ENCODE measurements at regions not wholly inside any gene's neighbourhood (a gene's known extent, or its start where the extent isn't known, plus 50 kb on each side); places are given as distances from the start of the nearest gene placed in this dataset.

- 60 to 73% methylated on average over 1 of the region's 1 CpG for WGBS, 2 donors (ENCODE audit: low coverage in 1 of 2)
- H3K36me3 ChIP-seq, result no peaks in the 10 kb centered on the region
- DNase-seq, result no peak
- TF ChIP-seq POLR2AphosphoS5 (IDR thresholded peaks at IDR 0.05), result no peak
- no peak for TF ChIP-seq POLR2A (IDR thresholded peaks at IDR 0.05)
- TF ChIP-seq, protein P1, sequence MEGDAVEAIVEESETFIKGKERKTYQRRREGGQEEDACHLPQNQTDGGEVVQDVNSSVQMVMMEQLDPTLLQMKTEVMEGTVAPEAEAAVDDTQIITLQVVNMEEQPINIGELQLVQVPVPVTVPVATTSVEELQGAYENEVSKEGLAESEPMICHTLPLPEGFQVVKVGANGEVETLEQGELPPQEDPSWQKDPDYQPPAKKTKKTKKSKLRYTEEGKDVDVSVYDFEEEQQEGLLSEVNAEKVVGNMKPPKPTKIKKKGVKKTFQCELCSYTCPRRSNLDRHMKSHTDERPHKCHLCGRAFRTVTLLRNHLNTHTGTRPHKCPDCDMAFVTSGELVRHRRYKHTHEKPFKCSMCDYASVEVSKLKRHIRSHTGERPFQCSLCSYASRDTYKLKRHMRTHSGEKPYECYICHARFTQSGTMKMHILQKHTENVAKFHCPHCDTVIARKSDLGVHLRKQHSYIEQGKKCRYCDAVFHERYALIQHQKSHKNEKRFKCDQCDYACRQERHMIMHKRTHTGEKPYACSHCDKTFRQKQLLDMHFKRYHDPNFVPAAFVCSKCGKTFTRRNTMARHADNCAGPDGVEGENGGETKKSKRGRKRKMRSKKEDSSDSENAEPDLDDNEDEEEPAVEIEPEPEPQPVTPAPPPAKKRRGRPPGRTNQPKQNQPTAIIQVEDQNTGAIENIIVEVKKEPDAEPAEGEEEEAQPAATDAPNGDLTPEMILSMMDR (IDR thresholded peaks at IDR 0.05), result no peak
- TF ChIP-seq EP300 (IDR thresholded peaks at IDR 0.05; ENCODE audit: low read depth), result no peak
- H3K27me3 ChIP-seq, result no peaks in the 10 kb centered on the region
- H3K27ac ChIP-seq, result no peak overlapping the region
- no peaks in the 10 kb centered on the region for H3K4me1 ChIP-seq
- H3K4me3 ChIP-seq, result no peak overlapping the region
- no peaks in the 10 kb centered on the region for H3K9me3 ChIP-seq
- in situ Hi-C loops (cut with MboI; ENCODE audit: low pct_ligation_motif_present in 1 of 4, low pct_unique_long_range_greater_than_20kb in 1 of 4, low sequenced_read_pairs in 3 of 4), result loop anchor here in 3 of 4 donors (25.0 kb wide), 1 partner anchor 689 kb away; no protein-coding TSS in a partner anchor
- intact Hi-C loops (cut with DNase I; ENCODE audit: low total_unique reads), result no loop called here
These were observed 538.5 kb upstream of the ADAMTS9 start for GRCh38 chr3:65226287-65226686.

DNA sequence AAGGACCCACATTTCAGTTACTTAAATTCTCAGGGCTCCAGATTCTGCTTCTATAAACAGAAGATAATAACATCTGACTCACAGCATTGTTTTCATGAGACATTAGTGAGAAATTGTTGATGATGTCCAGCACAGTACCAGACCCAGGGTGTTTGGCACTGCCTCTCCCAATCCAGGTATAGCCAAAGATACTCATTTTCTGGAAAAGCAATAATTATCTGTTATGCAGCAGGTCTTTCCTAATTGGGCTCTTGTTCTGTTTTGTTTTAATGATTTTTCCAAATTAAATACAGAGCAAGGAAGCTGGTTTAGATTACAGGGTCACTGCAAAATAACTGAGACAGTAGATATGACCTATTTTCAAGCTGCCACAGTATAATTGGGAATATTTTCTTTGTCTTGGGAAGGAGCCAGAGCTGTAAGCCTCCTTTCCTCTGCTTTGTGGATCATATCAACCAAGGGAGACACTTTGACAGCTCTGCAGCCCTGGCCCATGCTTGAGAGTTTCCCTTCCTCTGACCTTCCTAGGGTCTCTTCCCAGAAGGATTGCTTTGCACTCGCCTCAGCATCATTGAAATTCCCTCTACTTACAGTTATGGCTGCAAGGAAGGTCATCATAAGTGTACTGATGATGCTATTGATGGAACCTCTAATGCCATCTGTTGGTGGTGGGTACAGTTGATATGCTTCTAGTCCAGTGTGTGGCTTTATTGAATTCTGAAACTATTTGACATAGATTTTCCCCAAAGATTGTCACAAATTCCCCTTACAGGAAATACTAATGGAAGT lies 522.4 kb upstream of the ADAMTS9 start:
- DNase-seq, result no peak
- Histone ChIP-seq H3K4me3 (no peak overlapping the region), H3K36me3 (no peaks in the 10 kb centered on the region), H3K4me1 (no peaks in the 10 kb centered on the region), H3K27ac (no peak overlapping the region), H3K27me3 (no peaks in the 10 kb centered on the region), H3K9me3 (no peaks in the 10 kb centered on the region)
- in situ Hi-C loops (cut with MboI; ENCODE audit: low pct_ligation_motif_present in 1 of 4, low pct_unique_long_range_greater_than_20kb in 1 of 4, low sequenced_read_pairs in 3 of 4) (no loop called here), intact Hi-C loops (cut with DNase I; ENCODE audit: low total_unique reads) (no loop called here)
- WGBS, 2 donors (ENCODE audit: low coverage in 1 of 2), result 52% methylated on average over 1 of the region's 1 CpG; no CpG with 5 or more reads in 1 of the 2 donors
- TF ChIP-seq, protein P1 (IDR thresholded peaks at IDR 0.05), result no peak
- TF ChIP-seq POLR2AphosphoS5 (IDR thresholded peaks at IDR 0.05), result no peak
- TF ChIP-seq POLR2A (IDR thresholded peaks at IDR 0.05), result no peak
- TF ChIP-seq EP300 (IDR thresholded peaks at IDR 0.05; ENCODE audit: low read depth), result no peak

GRCh38 chr3:65202395-65202794 lies 514.6 kb upstream of the ADAMTS9 start:
- Histone ChIP-seq H3K4me1 (no peaks in the 10 kb centered on the region), H3K9me3 (no peaks in the 10 kb centered on the region), H3K36me3 (no peaks in the 10 kb centered on the region), H3K27me3 (no peaks in the 10 kb centered on the region), H3K4me3 (no peak overlapping the region), H3K27ac (no peak overlapping the region)
- TF ChIP-seq EP300 (IDR thresholded peaks at IDR 0.05; ENCODE audit: low read depth) (no peak), POLR2A (IDR thresholded peaks at IDR 0.05) (no peak), POLR2AphosphoS5 (IDR thresholded peaks at IDR 0.05) (no peak)
- TF ChIP-seq, protein P1 (IDR thresholded peaks at IDR 0.05), result no peak
- 42 to 88% methylated on average over 2 of the region's 2 CpGs for WGBS, 2 donors (ENCODE audit: low coverage in 1 of 2)
- no peak for DNase-seq
- intact Hi-C loops (cut with DNase I; ENCODE audit: low total_unique reads), result no loop called here
- in situ Hi-C loops (cut with MboI; ENCODE audit: low pct_ligation_motif_present in 1 of 4, low pct_unique_long_range_greater_than_20kb in 1 of 4, low sequenced_read_pairs in 3 of 4), result no loop called here

DNA sequence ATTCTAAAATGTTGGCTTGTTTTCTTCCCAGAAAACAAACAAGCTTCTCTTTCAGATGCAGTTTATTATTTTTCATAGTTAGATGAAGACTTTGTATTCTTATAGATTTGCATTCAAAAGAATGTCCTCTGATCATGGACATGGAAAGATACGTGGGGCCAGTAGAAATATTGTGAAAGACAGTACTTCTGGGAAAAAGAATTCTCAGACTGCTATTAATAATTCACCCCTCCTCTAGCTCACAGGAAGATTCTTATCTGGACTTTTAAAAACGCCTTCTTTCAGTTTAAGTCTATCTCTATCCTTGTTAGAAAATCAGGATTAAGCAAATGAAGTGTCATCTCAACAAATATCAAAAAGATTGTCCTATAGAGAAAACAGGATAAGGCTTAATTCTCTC lies 514.1 kb upstream of the ADAMTS9 start:
- H3K4me1 ChIP-seq, result no peaks in the 10 kb centered on the region
- intact Hi-C loops (cut with DNase I; ENCODE audit: low total_unique reads), result no loop called here
- WGBS, 2 donors (ENCODE audit: low coverage in 1 of 2), result 67 to 76% methylated on average over 2 of the region's 2 CpGs
- no peaks in the 10 kb centered on the region for H3K36me3 ChIP-seq
- in situ Hi-C loops (cut with MboI; ENCODE audit: low pct_ligation_motif_present in 1 of 4, low pct_unique_long_range_greater_than_20kb in 1 of 4, low sequenced_read_pairs in 3 of 4), result no loop called here
- H3K27ac ChIP-seq, result no peak overlapping the region
- H3K9me3 ChIP-seq, result no peaks in the 10 kb centered on the region
- H3K4me3 ChIP-seq, result no peak overlapping the region
- TF ChIP-seq POLR2A (IDR thresholded peaks at IDR 0.05) (no peak), EP300 (IDR thresholded peaks at IDR 0.05; ENCODE audit: low read depth) (no peak), POLR2AphosphoS5 (IDR thresholded peaks at IDR 0.05) (no peak)
- TF ChIP-seq, protein P1 (IDR thresholded peaks at IDR 0.05), result no peak
- H3K27me3 ChIP-seq, result no peaks in the 10 kb centered on the region
- no peak for DNase-seq

Measured in transverse colon (tissue), 4 donors.